ENCODE measurements at regions not wholly inside any gene's neighbourhood (a gene's known extent, or its start where the extent isn't known, plus 50 kb on each side); places are given as distances from the start of the nearest gene placed in this dataset.

DNA sequence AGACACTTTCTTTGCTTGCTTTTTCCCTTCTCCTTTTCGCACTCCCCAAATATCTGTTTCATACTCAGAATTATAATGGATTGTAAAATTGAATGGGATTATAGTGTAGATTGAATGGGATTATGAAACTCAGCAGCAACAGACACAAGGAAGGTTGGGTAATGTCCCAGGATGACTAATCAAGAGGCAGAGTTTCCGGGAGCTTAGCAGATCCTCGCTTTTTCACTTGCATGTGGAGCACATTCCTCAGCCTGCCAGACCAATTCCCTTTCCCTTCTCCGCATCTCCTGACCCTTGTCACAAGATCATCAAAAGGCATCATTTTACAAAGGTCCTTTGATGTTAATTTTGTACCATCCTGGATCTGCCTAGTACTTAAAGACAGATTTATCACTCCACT lies 55.1 kb upstream of the SLC1A1 start:
- no peaks in the 10 kb centered on the region for H4K20me1 ChIP-seq (ENCODE audit: control insufficient read depth, insufficient read depth, low read depth, low read length)
- H3K9me3 ChIP-seq (ENCODE audit: control insufficient read depth, insufficient read depth, low read length) = peaks cover under 1% of the 10 kb centered on the region; the same call in 1 of the 2 replicates
- no peak overlapping the region for H3K27ac ChIP-seq (ENCODE audit: low read depth, low read length)
- no peak overlapping the region for H3K4me3 ChIP-seq (ENCODE audit: low read length)
- no peaks in the 10 kb centered on the region for H3F3A ChIP-seq (ENCODE audit: control insufficient read depth, insufficient read depth)
- H3K79me2 ChIP-seq (ENCODE audit: control insufficient read depth, low read length) = no peaks in the 10 kb centered on the region
- H3K9me2 ChIP-seq (replicated peaks; ENCODE audit: control insufficient read depth, low read length) = no peaks in the 10 kb centered on the region
- H3K4me2 ChIP-seq (ENCODE audit: low read length) = no peak overlapping the region
- H3K4me1 ChIP-seq (ENCODE audit: control insufficient read depth, low read length) = peaks cover 11% of the 10 kb centered on the region
- TF ChIP-seq, protein P1, sequence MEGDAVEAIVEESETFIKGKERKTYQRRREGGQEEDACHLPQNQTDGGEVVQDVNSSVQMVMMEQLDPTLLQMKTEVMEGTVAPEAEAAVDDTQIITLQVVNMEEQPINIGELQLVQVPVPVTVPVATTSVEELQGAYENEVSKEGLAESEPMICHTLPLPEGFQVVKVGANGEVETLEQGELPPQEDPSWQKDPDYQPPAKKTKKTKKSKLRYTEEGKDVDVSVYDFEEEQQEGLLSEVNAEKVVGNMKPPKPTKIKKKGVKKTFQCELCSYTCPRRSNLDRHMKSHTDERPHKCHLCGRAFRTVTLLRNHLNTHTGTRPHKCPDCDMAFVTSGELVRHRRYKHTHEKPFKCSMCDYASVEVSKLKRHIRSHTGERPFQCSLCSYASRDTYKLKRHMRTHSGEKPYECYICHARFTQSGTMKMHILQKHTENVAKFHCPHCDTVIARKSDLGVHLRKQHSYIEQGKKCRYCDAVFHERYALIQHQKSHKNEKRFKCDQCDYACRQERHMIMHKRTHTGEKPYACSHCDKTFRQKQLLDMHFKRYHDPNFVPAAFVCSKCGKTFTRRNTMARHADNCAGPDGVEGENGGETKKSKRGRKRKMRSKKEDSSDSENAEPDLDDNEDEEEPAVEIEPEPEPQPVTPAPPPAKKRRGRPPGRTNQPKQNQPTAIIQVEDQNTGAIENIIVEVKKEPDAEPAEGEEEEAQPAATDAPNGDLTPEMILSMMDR (IDR thresholded peaks at IDR 0.05; ENCODE audit: low read depth, low read length, poor library complexity, severe bottlenecking) = no peak
- TF ChIP-seq EZH2phosphoT487 (IDR thresholded peaks at IDR 0.05; ENCODE audit: borderline replicate concordance, low read length) = no peak
- no peaks in the 10 kb centered on the region for H3K27me3 ChIP-seq (ENCODE audit: control insufficient read depth, low read length)
- no peaks in the 10 kb centered on the region for H3K36me3 ChIP-seq (ENCODE audit: control insufficient read depth, low read length)

DNA sequence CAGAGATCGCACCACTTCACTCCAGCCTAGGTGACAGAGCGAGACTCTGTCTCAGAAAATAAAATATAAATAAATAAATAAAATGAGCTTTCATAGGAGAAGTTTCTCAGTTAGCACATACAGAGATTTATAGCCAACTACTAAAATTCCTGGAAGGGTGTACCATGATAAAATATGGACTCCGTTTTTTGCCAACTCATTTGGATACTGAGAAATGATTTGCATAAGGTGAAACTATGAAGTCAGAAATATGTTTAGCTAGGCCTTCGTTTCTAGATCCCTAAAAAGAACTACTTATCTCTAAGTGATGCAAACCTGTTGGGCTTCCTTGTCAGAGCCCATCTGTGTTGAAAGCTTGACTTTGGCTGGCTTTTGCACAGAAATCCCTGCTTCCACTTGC lies 56.9 kb upstream of the SLC1A1 start:
- Histone ChIP-seq H3K27me3 (ENCODE audit: control insufficient read depth, low read length) (no peaks in the 10 kb centered on the region), H3K36me3 (ENCODE audit: control insufficient read depth, low read length) (no peaks in the 10 kb centered on the region), H3K9me3 (ENCODE audit: control insufficient read depth, insufficient read depth, low read length) (no peaks in the 10 kb centered on the region), H3F3A (ENCODE audit: control insufficient read depth, insufficient read depth) (no peaks in the 10 kb centered on the region), H4K20me1 (ENCODE audit: control insufficient read depth, insufficient read depth, low read depth, low read length) (no peaks in the 10 kb centered on the region), H3K79me2 (ENCODE audit: control insufficient read depth, low read length) (no peaks in the 10 kb centered on the region), H3K9me2 (replicated peaks; ENCODE audit: control insufficient read depth, low read length) (no peaks in the 10 kb centered on the region), H3K4me3 (ENCODE audit: low read length) (no peak overlapping the region), H3K27ac (ENCODE audit: low read depth, low read length) (no peak overlapping the region), H3K4me1 (ENCODE audit: control insufficient read depth, low read length) (peaks cover 14% of the 10 kb centered on the region), H3K4me2 (ENCODE audit: low read length) (no peak overlapping the region)
- TF ChIP-seq, protein P1 (IDR thresholded peaks at IDR 0.05; ENCODE audit: low read depth, low read length, poor library complexity, severe bottlenecking) = no peak
- no peak for TF ChIP-seq EZH2phosphoT487 (IDR thresholded peaks at IDR 0.05; ENCODE audit: borderline replicate concordance, low read length)

DNA sequence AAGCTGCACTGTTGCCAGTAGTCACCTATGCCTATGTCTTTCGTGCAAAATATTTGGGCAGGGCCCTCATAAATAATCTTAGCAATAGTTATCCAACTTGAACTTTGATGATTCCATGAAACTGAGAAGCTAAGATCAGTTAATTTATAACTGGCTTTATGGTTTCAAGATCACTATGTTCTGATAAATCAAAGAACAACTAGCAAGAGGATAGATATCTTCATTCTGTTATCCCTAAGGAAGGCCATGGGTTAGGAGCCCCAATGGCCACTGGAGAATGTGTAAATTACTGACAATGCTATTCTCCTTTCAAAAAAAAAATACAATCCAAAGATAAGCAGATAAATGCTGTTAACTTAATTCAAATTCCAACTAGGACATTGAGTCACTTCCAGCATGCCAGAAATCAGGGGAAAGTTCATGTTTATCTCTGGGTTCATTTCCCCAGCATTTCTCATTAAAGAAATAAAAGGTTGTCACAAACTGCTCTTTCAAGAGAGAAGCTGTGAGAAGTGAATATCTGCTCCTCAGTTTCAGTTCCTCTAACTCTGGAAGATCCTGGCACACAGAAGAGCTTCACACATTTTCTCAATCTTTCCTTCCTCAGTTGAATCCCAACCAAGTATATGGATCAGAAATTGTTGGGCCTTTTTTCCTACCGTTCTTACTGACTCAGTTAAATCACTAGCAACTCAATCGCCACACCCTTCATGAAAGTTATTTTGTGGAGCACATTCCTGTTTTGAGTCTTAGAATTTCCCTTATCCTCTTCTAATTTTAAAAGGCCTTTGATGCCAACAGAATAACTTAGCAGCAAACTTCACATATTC lies 59.6 kb upstream of the SLC1A1 start:
- no peak for TF ChIP-seq EZH2phosphoT487 (IDR thresholded peaks at IDR 0.05; ENCODE audit: borderline replicate concordance, low read length)
- TF ChIP-seq, protein P1 (IDR thresholded peaks at IDR 0.05; ENCODE audit: low read depth, low read length, poor library complexity, severe bottlenecking) = no peak
- H3K79me2 ChIP-seq (ENCODE audit: control insufficient read depth, low read length) = no peaks in the 10 kb centered on the region
- H3K27ac ChIP-seq (ENCODE audit: low read depth, low read length) = no peak overlapping the region
- no peak overlapping the region for H3K4me3 ChIP-seq (ENCODE audit: low read length)
- H4K20me1 ChIP-seq (ENCODE audit: control insufficient read depth, insufficient read depth, low read depth, low read length) = no peaks in the 10 kb centered on the region
- 0 out of 2 replicates have a peak overlapping the region, but pooled peaks have one; percentile 17 for H3K4me2 ChIP-seq (ENCODE audit: low read length)
- H3K36me3 ChIP-seq (ENCODE audit: control insufficient read depth, low read length) = no peaks in the 10 kb centered on the region
- no peaks in the 10 kb centered on the region for H3K9me2 ChIP-seq (replicated peaks; ENCODE audit: control insufficient read depth, low read length)
- H3K27me3 ChIP-seq (ENCODE audit: control insufficient read depth, low read length) = no peaks in the 10 kb centered on the region
- no peaks in the 10 kb centered on the region for H3F3A ChIP-seq (ENCODE audit: control insufficient read depth, insufficient read depth)
- peaks cover 14% of the 10 kb centered on the region for H3K4me1 ChIP-seq (ENCODE audit: control insufficient read depth, low read length)
- no peaks in the 10 kb centered on the region for H3K9me3 ChIP-seq (ENCODE audit: control insufficient read depth, insufficient read depth, low read length)

Data from DOHH2 (cell line).